ENCODE measurements at regions not wholly inside any gene's neighbourhood (a gene's known extent, or its start where the extent isn't known, plus 50 kb on each side); places are given as distances from the start of the nearest gene placed in this dataset.

- Histone ChIP-seq H3K27me3 (replicated peaks in 1 of 4; ENCODE audit: control extremely low read depth in 1 of 4, control insufficient read depth in 3 of 4, insufficient read depth in 4 of 4, low read length in 3 of 4) (no peaks in the 10 kb centered on the region), H3K9me3 (ENCODE audit: control extremely low read depth in 1 of 3, control insufficient read depth in 2 of 3, insufficient read depth in 1 of 3, low read length in 2 of 3) (no peaks in the 10 kb centered on the region), H3K4me3 (ENCODE audit: control extremely low read depth in 1 of 5, extremely low read depth in 1 of 5, insufficient read depth in 1 of 5, low read depth in 2 of 5, low read length in 4 of 5) (no peak overlapping the region), H4K20me1 (ENCODE audit: control insufficient read depth, insufficient read depth, low read length, poor library complexity, severe bottlenecking) (no peaks in the 10 kb centered on the region), H2AFZ (ENCODE audit: insufficient read depth, low read depth, low read length, poor library complexity, severe bottlenecking) (no peak overlapping the region), H3K27ac (ENCODE audit: low read length in 2 of 2) (no peak overlapping the region), H3K36me3 (replicated peaks in 1 of 2; ENCODE audit: control extremely low read depth in 1 of 2, control insufficient read depth in 1 of 2, extremely low read depth in 1 of 2, insufficient read depth in 2 of 2, low read length in 1 of 2) (no peaks in the 10 kb centered on the region), H3K4me2 (replicated peaks; ENCODE audit: low read depth, low read length, poor library complexity, severe bottlenecking) (no peak overlapping the region), H3K79me2 (ENCODE audit: control insufficient read depth, insufficient read depth, low read length) (no peaks in the 10 kb centered on the region), H3K9ac (ENCODE audit: low read length) (no peak overlapping the region), H3K4me1 (ENCODE audit: control insufficient read depth in 2 of 2, insufficient read depth in 2 of 2, low read length in 2 of 2) (no peaks in the 10 kb centered on the region)
- no peak for ATAC-seq (ENCODE audit: low read depth)
- no peak for DNase-seq
- intact Hi-C loops (cut with micrococcal nuclease) = no loop called here
- ChIA-PET POLR2A (no interaction called here), CTCF (no interaction called here)
- TF ChIP-seq CTCF (IDR thresholded peaks at IDR 0.05) (no peak), EZH2 (IDR thresholded peaks at IDR 0.05; ENCODE audit: borderline replicate concordance, insufficient read depth, low read depth, low read length, poor library complexity, severe bottlenecking) (no peak)
- no peak overlapping the region for H3K27ac Mint-ChIP-seq
- no peaks in the 10 kb centered on the region for H3K9me3 Mint-ChIP-seq (ENCODE audit: insufficient read depth)
- H3K4me3 Mint-ChIP-seq = no peak overlapping the region
- peaks cover 2% of the 10 kb centered on the region for H3K4me1 Mint-ChIP-seq
- WGBS (ENCODE audit: insufficient coverage) = no CpG with 5 or more reads among the region's 1 CpG
- no peaks in the 10 kb centered on the region for H3K27me3 Mint-ChIP-seq
Measured at GRCh38 chr5:110852541-110852940, 113.7 kb downstream of the SLC25A46 start.

- Histone ChIP-seq H2AFZ (ENCODE audit: insufficient read depth, low read depth, low read length, poor library complexity, severe bottlenecking) (no peak overlapping the region), H3K9me3 (ENCODE audit: control extremely low read depth in 1 of 3, control insufficient read depth in 2 of 3, insufficient read depth in 1 of 3, low read length in 2 of 3) (no peaks in the 10 kb centered on the region), H3K4me3 (ENCODE audit: control extremely low read depth in 1 of 5, extremely low read depth in 1 of 5, insufficient read depth in 1 of 5, low read depth in 2 of 5, low read length in 4 of 5) (no peak overlapping the region), H3K27ac (ENCODE audit: low read length in 2 of 2) (no peak overlapping the region), H4K20me1 (ENCODE audit: control insufficient read depth, insufficient read depth, low read length, poor library complexity, severe bottlenecking) (no peaks in the 10 kb centered on the region), H3K4me1 (ENCODE audit: control insufficient read depth in 2 of 2, insufficient read depth in 2 of 2, low read length in 2 of 2) (no peaks in the 10 kb centered on the region), H3K4me2 (replicated peaks; ENCODE audit: low read depth, low read length, poor library complexity, severe bottlenecking) (no peak overlapping the region), H3K9ac (ENCODE audit: low read length) (no peak overlapping the region), H3K36me3 (replicated peaks in 1 of 2; ENCODE audit: control extremely low read depth in 1 of 2, control insufficient read depth in 1 of 2, extremely low read depth in 1 of 2, insufficient read depth in 2 of 2, low read length in 1 of 2) (no peaks in the 10 kb centered on the region), H3K27me3 (replicated peaks in 1 of 4; ENCODE audit: control extremely low read depth in 1 of 4, control insufficient read depth in 3 of 4, insufficient read depth in 4 of 4, low read length in 3 of 4) (no peaks in the 10 kb centered on the region), H3K79me2 (ENCODE audit: control insufficient read depth, insufficient read depth, low read length) (no peaks in the 10 kb centered on the region)
- intact Hi-C loops (cut with micrococcal nuclease) = no loop called here
- H3K4me3 Mint-ChIP-seq = no peak overlapping the region
- WGBS (ENCODE audit: insufficient coverage) = 89% methylated on average over 1 of the region's 3 CpGs
- CTCF ChIA-PET = no interaction called here
- H3K27me3 Mint-ChIP-seq = no peaks in the 10 kb centered on the region
- POLR2A ChIA-PET = no interaction called here
- TF ChIP-seq EZH2 (IDR thresholded peaks at IDR 0.05; ENCODE audit: borderline replicate concordance, insufficient read depth, low read depth, low read length, poor library complexity, severe bottlenecking) = no peak
- no peak for TF ChIP-seq CTCF (IDR thresholded peaks at IDR 0.05)
- no peak overlapping the region for H3K27ac Mint-ChIP-seq
- ATAC-seq (ENCODE audit: low read depth) (no peak), DNase-seq (no peak)
- H3K4me1 Mint-ChIP-seq = peaks cover 2% of the 10 kb centered on the region
- no peaks in the 10 kb centered on the region for H3K9me3 Mint-ChIP-seq (ENCODE audit: insufficient read depth)
Measured at GRCh38 chr5:110853267-110853666, 114.5 kb downstream of the SLC25A46 start.

Measured in B cell (primary cell).